ENCODE measurements at regions not wholly inside any gene's neighbourhood (a gene's known extent, or its start where the extent isn't known, plus 50 kb on each side); places are given as distances from the start of the nearest gene placed in this dataset.

DNA sequence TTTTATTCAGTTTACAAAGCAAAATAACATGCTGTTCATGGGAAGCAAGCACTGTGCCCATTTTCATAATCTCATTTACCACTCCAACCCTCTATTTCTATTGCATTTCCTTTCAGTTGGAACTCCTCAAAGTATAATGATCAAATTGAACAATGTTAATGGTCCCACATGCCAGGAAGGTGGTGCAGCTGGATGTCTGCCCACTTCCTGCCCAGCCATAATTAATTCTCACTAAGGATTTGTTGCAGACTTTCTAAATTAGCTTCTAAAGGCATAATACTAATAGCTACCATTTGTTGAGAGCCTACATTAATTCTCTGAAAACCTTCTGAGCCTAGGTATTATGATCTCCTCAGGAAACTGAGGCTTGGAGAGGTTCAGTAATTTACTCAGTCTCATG lies 316.1 kb upstream of the TPM1 start:
- DNase-seq: no peak

DNA sequence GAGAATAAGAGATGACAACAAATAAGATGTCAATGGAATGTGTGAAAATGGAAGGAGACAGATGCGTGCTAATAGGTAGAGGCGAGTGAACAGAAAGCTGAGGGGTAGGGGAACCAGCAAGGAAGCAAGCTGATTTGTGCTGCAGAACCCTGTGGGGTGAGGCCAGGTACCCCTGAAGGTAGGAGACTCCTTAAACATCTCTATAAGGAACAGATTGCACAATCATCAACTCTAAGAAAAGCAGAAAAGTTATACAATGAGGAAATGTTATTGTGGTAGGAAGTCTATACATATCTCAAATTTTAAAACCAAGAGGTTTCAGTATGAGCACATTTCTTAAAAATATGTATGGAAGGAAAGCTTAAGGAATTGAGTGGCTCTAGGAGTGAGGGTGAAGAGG lies 315.0 kb upstream of the TPM1 start:
- no peak for DNase-seq

DNA sequence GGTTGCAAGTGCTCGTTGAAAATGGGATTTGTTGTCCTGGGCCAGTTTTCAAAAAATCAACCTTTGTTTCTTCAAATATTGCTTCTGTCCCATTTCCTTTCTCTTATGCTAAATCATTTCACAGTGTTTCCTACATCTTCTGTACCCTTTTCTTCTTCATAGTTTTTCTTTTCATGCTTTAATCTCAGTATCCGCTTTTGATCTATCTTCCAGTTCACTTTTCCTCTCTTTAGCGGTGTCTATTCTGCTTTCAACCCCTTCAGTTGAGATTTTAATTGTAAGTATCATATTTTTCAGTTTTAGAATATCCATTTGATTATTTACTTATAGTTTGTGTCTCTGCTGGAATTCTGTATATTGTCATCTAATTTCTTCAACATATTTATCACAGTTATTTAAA lies 311.7 kb upstream of the TPM1 start:
- no peak for DNase-seq

DNA sequence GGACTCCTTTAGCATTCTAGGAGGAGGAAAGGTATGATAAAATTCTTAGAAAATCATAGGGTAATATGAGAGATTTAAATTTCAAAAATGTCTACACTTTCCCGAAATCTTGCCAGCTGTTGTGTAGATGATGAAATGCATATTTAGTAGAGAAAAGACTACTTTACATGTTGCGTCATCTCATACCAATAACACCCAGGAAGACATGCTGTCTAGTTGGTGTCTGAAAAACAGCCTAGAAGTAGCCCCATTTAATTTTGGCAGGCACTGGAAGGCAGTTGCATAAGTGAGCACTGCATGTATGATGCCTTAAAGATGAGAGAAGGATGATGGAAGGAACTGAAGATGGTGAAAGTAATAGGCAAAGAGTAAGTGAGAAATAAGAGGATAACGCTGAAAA lies 310.5 kb upstream of the TPM1 start:
- no peak for DNase-seq

DNA sequence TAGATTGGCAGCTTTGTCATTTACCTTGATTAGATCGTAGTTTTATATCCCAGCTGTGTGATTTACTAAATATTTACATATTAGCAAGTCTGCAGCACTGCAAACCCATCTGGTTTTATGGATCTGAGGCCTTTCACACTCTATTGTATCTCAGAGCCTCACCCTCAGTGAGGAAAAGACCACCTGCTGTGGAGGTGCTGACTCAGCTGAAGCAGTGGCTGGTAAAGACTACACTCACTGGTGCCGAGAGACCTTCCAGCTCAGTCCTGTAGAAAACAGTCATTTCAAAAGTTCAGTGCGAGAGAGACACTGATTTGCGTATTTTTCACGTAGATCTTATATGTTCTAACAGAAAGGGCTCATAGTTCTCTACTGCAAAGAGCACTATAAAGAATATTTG lies 307.8 kb upstream of the TPM1 start:
- no peak for DNase-seq

DNA sequence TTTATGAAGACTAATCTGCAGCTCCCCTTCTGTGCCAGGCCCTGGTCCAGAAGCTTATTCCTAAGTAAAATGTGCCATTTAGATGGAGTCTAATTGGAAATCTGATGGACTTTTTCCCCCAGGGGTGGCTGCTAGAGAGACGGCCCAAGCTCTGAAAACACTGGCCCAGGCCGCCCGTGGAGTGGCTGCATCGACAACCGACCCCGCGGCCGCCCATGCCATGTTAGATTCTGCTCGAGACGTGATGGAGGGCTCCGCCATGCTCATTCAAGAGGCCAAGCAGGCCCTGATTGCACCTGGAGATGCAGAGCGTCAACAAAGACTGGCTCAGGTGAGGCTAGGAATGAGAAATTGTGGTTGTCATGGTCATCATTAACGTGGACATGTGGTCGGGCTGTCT lies 305.8 kb upstream of the TPM1 start:
- no peak for DNase-seq

DNA sequence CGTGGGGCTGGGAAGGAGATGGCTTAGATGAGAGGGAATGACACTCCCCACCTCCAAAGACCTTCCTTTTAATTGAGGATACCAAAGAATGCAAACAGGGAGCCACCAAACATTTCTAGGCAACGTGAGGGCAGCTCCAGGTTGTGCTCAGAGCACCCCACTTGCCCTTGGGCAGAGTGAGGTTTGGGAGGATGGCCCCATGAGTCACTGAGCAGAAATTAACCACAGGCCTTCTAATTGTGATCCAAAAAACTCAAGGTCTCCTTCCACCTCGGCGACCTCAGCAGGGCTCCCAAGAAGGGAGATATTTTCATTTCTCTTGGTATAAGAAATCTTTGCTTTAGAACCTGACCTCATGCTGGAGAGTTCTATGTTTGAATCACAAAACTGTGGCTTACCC lies 305.0 kb upstream of the TPM1 start:
- DNase-seq: no peak

DNA sequence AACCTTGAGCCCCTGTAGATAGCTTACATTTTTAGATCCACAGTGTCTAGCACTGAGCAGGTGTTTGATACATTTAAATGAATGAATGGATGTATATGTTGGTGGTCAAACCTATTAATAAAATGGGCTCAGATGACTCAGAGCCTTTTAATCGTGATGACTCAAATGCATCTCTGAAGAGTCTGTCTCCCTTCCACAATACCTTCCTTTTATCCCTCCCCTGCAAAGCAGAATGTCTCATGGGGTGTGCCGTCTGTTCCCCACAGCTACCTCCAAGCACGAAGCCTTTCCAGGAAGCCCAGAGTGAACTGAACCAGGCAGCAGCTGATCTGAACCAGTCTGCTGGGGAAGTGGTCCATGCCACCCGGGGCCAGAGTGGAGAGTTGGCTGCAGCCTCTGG lies 303.5 kb upstream of the TPM1 start:
- no peak for DNase-seq

DNA sequence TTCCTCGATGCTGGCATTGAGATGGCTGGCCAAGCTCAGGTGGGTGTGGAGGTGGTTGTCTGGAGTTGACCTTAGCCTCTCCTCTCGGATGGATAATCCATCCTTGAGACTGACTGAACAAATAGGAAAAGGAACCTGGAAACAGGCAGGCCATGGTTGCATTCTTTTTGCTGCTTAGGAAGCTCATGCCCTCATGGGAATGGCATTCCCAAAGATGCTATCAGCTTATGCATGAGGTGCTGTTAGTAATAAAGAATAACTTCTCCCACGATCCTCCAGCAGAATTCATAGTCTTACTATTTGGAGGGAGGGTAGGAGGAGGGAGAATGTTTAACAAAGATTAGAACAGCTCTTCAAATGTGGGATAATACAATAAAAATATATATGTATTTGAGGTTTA lies 303.0 kb upstream of the TPM1 start:
- no peak for DNase-seq

DNA sequence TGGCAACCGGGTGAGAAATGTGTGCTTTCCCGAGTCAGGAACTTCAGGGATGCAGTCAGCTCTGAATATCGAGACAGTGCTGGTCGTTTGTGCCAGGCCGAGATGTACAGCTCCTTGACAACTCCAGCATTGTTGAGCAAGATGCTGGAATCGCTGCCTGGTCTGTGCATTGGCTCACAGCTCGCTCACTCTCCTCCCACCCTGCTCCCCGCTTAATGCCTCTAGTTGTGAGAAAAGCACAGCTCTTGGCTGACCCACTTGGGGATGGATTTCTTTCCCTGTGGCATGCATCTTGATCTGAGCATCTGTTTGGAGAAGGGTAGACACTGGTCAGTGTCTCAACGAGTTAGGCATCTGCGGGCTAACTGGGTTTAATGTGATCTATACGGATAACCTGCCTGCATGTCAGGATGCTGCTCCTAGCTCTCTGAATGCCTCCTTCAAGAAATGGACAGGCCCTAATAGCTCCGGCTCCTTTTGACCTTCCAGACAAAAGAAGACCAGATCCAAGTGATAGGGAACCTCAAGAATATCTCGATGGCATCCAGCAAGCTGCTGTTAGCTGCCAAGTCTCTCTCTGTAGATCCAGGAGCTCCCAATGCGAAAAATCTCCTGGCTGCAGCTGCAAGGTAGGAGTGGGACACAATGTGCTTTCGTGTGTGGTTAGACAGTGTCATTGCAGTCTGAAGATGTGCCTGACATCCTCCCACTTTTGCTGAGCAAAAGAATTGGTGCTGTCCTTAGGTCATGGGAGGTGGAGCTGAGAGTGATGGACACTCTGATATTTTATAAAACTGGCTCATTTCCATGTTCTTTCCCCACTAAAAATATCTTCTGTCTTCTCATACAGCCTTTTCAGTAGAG lies 302.2 kb upstream of the TPM1 start:
- no peak for DNase-seq

DNA sequence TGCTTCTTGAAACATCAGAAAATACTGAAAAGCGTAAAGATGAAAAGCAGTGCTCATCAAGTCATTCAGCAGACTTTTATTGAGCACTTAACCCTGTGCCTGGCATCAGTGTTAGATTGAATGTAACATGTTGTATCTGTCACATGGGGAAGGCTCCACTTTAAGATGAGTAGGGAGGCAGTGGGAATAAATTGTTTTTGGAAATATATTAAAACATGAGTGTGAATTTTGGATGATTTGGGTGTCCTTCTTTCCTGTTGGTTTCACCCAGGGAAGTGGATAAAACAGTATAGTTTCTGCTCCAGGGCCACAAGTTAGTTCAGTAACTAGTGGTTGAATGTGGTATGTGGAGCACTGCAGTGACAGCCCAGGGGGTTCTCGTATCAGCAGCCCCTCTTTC lies 301.4 kb upstream of the TPM1 start:
- no peak for DNase-seq

DNA sequence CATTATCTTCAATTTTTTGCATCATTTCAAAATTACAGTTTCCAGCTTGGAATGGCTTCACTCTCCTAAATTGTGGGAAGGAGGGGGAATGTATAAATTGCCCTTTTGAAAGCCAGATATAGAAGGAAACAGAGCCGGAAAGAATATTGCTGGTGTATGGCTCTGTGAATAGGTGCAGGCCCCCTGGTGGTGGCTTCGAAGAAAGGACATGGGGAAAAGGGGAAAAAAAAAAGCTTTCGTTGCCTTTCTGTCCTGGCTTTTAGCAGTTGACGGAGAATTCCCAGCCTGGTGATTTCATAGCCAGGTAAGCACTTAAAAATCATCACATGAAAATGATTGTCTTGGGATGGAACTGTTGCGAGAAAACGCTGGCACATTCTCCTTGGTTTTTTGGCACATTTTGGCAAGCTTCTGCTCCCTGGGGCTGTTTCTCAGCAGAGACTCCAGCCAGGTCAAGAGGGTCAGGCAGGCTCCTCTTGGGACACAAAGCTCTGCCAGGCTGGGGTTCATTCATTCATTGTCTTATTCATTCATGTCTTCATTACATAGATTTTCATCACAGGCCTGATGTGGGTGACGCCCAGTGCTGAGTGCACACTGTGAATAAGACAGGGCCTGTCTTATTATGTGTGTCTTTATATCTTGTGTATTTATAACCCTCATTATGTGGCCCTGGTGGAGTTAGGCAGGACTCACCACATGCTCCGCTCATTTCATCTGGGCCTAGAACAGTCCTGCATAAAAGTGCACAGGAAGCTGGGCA lies 300.0 kb upstream of the TPM1 start:
- DNase-seq: peak; percentile 55

DNA sequence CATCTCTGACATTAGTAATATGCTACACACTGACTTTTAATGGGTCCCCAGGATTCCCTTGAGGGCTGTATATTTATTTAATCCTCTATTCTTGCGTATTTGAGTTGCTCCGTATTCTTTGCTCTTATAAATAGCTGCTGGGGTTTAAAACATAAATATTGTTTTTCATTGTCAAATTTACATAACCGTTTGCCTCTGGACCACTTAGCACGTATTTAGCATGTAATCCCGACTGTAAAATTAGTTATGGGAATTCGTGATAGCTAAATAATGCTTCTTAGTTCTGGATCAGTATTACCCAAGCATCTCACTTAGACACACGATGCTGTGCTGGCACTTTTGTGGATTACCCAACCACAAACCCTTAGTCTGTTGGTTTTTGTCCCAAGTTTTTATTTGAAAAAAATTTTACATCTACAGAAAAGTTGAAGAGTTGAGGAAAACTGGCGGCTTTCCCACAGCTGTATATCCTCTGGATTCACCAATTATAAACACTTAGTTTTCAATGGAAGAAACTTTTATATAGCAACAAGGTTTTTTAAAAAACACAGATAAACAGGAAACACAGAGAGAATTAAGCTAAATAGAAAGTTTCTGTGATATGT lies 296.8 kb upstream of the TPM1 start:
- no peak for DNase-seq

DNA sequence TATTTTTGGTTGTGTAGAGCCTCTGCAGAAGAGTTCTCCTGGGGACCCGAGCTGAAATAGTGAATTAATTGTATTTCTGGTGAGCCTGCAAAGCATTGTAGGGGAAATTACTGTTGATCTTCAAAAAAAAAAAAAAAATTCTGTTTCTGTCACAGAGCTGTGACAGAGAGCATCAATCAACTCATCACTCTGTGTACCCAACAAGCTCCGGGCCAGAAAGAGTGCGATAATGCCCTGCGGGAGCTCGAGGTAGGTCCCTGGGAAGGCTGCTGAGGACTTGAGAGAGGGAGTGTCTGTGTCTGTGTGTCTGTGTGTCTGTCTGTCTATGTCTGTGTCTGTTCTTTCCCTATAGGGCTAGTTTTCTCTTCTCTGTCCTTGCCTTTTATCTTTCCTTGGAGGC lies 294.4 kb upstream of the TPM1 start:
- no peak for DNase-seq

DNA sequence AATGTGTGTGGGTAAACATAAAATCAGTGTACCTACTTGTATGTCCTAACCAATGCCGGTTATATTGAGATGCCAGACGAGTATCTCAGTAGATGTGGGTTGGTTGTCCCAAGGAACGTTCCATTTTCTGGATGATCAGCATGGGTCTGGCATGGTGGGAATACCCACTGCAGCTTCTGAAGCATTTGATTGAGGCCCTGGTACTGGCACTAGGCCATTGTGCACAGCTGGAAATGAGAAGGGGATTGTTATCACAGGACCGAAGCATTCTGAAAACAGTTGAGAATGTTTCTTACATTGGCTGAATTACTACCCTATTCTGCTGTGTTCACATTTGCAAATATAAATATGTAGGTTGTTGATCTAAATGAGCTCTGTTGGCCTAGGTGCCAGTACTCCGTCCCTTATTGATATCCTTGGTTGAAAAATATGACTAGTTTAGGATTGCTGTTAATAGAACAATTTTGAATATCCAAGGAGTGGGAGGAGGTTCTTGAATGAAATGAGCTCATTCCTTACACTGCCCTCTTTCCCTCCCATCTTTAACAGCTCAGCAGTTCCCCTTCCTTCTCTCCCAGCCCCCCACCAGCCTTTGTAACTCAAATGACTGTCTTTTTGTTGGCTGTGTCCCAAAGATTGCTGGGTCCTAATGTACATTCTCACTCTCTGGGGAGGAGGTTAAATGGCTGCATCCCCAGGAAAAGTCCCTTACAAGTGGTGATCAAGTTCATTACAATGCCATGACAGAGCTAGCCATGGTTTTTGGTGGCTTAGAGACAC lies 293.3 kb upstream of the TPM1 start:
- DNase-seq: no peak

DNA sequence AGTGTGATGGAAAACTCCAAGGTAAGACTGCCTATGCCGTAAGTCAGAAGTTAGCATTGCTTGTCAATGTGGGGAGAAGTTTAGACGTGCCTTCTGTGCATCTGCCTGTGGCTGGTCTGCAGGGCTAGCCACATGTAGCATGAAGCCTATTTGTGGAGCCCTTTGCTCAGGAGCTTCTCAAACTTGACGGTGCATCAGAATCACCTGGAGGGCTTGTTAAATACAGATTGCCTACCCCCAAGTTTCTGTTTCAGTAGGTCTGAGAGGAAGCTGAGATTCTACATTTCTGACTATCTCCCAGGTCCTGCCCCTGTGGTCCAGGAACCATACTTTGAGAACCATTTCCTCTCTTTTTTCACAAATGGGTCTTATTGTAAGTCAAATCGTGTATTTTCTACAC lies 292.1 kb upstream of the TPM1 start:
- no peak for DNase-seq

DNA sequence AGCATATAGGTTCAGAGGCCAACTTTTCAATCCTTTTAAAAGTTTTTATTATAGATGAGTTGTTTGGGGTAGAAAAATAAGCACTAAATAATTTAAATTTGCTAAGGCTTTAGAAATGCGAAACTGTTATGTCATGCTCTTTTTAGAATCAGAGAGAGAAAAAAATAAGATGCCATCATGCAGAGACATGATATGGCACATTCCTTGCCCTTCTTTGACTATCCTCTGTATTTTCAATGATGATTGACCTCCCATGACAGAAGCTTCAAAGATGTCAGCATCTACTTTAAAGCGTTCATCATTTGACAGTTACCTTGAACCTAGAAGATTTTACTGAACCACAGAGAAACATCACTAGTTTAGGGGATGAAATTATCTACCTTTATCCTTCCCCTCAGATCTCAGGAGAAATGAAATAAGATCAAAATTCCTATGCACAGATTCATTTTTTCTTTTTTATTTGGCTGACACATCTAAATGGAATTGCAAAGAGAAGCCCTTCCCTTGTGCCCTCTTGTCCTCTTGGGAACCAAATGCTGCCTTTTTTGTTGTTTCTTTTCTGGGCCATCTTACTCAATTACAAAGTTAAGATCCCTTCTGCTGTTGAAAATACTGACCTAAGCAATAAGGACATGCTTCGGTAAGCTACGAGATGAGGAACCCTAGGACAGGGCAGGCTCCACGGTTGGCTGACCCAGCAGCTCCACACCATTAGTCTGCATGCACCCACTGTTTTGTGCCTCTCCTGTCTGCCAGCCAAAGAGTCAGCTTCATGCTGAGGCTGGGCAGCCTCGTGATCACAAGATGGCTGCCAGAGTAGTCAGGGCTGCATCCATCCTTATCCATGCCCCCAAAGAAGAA lies 289.7 kb upstream of the TPM1 start:
- no peak for DNase-seq

DNA sequence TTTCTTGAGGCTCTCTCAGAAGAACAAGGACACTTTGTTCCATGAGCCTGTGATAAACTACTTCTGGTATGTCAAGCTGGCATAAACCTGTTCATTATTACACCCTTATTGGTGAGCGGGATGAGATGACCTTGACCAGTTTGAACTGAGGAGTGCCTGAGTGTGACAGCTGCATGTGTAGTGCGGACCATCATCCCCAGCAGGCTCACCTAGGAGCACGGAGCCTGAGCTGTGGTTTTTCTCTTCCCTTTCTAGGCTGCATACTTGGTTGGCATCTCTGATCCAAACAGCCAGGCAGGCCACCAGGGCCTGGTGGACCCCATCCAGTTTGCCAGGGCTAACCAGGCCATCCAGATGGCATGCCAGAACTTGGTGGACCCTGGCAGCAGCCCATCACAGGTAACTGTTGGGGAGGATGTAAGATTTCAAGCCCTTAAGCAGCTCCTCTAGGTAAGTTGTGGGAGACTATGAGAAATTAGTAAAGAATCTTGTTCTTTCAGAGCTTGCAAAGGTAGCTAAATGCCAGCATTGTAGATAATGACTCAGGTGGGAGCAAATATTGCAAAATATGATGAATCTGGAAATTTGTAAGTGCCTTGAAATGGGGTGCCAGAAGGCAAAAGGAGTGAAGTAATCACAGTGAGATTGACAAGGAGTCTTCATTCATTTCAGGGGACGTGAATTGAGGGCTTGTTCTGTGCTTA lies 288.9 kb upstream of the TPM1 start:
- no peak for DNase-seq

DNA sequence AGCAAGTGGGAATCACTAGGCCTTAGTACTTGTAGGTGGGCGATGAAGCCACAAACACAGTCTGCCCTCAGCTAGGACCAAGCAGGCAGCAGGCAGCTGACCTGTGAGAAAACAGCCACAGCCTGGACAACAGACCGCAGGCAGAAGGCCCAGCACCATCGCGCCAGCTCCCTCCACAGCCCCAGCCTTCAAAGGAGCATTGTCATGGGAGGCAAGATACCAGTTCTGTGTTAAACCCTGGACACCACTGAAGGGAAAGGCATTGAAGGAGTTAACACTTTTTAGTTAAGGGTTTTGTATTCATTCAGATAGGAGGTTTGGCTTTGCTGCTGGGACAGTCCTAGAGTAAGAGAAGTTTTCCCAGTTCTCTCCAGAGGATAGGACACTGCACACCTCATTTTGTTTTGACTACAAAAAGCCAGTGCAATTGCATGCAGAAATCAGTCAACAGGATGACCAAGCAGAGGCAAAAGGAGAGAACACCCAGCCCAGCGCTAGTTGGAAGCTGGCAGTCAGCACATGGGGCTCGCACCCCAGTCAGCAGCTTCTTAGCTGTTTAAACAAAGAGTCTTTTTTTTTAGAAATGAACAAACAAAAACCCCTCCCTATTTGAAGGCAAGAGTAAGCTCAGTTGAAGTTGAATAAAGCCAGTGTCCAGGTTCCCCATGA lies 286.1 kb upstream of the TPM1 start:
- DNase-seq: no peak

DNA sequence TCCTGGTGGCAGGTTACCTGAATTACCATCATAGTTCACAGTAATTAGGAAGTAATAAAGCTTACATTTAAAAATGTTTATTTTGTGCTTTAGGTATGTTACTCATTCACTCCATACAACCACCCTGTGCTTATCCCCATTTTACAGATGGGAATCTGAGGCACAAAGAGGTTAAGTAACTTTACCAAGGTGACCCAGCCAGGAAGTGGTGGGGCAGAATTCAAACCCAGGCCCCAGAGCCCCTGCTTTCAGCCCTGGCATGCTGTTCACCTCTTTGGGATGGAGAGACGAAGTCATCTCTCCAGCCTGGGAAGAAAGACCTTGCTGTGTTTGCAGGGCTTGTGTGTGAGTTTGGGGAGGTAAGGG lies 285.6 kb upstream of the TPM1 start:
- DNase-seq: no peak

DNA sequence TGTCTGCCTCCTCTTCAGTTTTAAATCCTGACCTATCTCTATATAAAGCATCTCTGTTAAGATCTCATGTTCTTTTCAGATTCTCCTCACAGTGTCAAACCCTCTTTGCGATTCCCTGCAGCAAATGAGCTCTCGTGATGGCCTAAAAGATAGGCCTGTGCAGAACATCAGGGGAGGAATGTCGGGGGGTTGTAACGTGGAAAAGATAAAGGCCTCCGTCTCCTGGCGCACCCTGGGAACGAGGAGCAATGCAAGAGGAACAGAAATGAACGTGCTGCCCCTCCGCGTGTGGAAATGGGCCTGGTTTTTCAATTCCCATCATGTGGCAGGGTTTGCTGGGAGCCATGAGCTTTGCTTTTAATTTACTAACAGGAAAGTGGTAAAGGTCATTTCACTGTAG lies 285.0 kb upstream of the TPM1 start:
- no peak for DNase-seq

Data from NCI-H2227 treated with DMSO at 0.1 percent for 48 hours (cell line).